GM18508 (cell line): ENCODE measurements at regions not wholly inside any gene's neighbourhood (a gene's known extent, or its start where the extent isn't known, plus 50 kb on each side); places are given as distances from the start of the nearest gene placed in this dataset.

ENCODE experiments used
- ATAC-seq: cut with Tn5 transposase; IDR thresholded peaks from one replicate; pipeline ENCODE4 v1.9.1; 2021; ENCODE audit warnings: moderate number of reproducible peaks; ENCODE audit not compliant: insufficient read depth, unreplicated experiment

DNA sequence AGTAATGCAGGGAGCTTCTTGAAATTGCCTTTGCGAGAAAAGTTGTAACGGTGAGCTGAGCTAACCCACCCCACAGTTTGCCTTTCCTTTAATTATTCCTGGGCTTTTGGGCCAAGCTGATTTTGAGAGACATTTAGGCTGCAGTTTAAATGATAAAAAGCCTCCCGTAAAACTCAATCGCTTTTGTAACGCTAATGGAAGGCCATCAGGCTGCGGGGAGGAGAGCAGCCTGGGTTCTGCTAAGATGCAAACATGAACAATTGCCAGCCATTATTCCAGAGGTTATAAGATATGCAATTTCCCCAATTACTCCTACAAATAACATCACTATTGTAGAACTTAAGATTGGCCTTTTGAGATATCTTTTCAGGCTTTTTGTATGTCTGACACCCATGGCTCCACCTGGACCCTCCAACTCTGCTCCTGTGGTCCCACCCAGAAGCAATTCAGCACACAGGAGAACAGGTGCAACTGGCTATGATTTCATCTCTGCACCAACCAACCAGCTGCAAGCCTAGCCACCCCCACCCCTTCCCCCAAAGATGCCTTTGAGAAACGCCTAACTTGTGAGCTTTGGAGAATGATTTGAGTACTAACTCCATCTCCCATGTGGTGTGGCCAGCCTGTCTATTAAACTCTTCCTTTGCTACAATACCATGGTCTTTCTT is 108.2 kb upstream of the FAM9C start:
- no peak for ATAC-seq

- no peak for ATAC-seq
Measured at GRCh38 chrX:13151828-13152517, 107.6 kb upstream of the FAM9C start.

GRCh38 chrX:13149702-13150350 is 105.4 kb upstream of the FAM9C start:
- ATAC-seq = no peak

DNA sequence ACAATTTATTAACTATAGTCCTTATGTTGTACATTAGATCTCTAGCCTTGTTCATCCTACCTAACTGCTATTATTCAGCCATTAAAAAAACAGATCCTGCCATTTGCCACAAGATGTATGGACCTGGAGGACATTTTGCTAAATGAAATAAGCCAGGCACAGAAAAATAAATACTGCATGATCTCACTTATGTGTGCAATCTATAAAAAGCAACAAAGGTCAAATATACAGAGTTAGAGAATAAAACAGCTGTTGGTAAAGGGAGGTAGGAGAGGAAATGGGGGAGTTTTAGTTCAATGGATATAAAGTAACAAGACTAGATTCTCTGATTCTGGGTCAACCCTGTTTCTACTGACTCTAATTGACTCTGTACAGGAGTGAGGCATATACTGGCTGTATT is 103.3 kb upstream of the FAM9C start:
- ATAC-seq = no peak

GRCh38 chrX:13147147-13147546 is 102.7 kb upstream of the FAM9C start:
- ATAC-seq = no peak

DNA sequence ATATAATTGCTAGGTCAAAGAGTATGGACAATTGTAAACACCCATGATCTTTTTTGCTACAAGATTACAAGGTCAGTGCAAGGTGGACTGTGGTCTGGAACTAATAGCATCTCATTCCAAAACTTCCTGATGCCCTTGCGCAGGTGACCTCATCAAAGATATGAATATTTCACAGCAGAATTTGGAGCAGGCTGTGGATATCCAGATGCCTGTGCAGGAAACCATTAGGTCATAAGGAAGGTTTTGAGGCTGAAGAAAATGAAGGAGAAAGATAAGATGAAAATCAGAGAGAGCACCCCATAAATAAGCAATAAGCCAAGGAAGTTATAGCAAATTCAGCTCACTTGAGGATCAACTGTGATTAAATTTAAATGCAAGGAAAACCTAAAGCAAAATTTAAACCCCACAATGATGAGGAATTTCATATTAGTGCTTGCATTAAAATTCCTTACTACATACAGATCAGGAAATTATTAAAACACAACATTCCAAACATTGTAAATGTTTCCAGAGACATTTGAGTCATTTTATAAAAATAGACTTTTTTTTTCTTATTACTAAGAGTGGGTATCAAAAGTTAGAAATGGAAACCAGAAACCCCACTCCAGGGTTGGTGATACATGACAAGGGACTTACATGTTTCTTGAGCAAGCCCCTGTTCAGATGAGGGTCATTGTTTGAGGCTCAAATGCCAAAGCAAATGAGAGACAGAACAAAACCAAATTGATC is 100.7 kb upstream of the FAM9C start:
- ATAC-seq = no peak

- ATAC-seq = no peak
Measured at GRCh38 chrX:13142891-13143290, 98.5 kb upstream of the FAM9C start.

DNA sequence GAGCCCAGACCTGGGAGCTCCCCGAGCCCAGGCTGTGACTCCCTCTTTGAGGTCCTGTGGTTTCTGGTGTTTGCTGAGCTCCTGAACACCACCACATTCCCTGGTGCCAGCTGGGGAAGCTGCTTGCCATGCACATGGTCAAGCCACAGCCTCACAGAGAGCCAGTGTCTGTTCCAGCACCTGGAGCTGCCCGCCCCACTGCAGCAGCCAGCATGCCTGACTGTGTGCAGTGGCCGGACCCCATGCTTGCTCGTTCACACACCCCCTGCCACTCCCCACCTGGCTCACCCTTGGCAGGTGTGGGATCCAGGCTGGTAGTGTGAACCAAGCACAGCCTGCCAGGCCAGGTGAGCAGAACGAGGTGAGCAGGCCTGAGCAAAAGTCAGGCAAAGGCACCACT is 95.6 kb upstream of the FAM9C start:
- ATAC-seq = no peak

GRCh38 chrX:13131396-13132137 is 87.1 kb upstream of the FAM9C start:
- no peak for ATAC-seq

- no peak for ATAC-seq
Measured at GRCh38 chrX:13130816-13131215, 86.4 kb upstream of the FAM9C start.

GRCh38 chrX:13128104-13128503 is 83.7 kb upstream of the FAM9C start:
- no peak for ATAC-seq

DNA sequence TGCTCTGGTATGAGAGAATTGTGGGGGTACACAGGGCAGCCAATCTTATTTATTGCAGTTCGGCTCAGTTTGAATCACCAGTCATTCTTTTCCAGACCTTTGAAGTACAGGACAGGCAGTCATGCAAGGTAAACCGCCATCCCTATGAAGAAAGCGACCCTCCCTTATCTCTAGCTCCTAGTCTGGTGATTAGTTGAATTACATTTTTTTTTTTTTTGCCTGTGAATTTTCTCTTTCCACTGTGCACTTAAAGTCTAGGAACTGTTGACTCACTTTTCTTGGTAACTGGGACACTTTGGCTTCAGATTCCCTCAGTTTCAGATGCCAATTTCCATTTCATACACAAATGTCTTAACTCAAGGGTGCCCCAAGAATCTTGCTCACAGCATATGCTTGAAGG is 82.4 kb upstream of the FAM9C start:
- no peak for ATAC-seq

- no peak for ATAC-seq
Measured at GRCh38 chrX:13125188-13125587, 80.8 kb upstream of the FAM9C start.

GRCh38 chrX:13123857-13124345 is 79.5 kb upstream of the FAM9C start:
- ATAC-seq = no peak

DNA sequence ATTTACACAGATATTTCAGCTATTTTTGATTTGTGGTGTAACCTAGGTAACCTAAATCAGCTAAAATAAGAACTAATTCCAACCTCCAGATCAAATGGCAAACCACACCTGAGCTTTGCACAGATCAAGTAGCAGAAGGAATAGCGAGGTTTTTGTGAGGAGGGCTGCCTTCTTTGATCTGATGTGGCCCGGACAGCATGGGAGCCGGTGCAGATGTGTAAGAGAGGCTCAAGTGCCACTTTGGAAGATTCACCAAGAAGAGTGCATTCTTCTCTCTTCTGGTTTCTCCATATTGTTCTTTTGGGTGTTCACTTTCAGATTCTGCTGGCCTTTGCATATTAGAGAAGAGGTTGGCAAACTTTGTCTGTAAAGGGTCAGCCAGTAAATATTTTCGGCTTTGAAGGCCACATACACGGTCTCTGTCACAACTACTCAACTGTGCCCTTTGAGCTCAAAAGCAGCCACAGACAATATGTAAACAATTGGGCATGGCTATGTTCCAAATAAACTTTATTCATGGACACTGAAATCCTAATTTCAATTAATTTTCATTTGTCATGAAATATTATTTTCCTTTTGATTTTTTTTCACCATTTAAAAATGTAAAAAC is 78.9 kb upstream of the FAM9C start:
- no peak for ATAC-seq

GRCh38 chrX:13121020-13121555 is 76.7 kb upstream of the FAM9C start:
- no peak for ATAC-seq

DNA sequence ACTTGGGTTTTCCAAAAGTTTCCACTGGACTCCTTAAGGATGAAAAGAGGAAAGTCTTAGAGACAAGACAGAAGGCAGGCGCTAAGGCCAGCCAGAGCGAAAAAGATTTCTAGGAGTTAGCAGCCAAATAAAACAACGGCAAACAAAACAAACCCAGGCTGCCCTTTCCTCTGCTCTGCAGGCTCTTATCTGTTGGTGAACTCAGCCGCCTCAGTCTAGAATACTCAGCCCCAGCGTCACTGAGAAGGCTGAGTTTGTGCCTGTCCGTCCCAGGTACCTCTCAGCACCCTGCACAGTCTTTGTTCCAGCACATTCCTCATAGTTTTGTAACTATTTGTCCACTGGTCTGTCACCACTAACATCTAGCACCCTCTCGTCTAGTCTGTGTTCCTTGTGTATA is 75.6 kb upstream of the FAM9C start:
- no peak for ATAC-seq

- ATAC-seq = no peak
Measured at GRCh38 chrX:13119386-13119785, 75.0 kb upstream of the FAM9C start.

- ATAC-seq = no peak
Measured at GRCh38 chrX:13115146-13115855, 70.9 kb upstream of the FAM9C start.
